ENCODE measurements at regions not wholly inside any gene's neighbourhood (a gene's known extent, or its start where the extent isn't known, plus 50 kb on each side); places are given as distances from the start of the nearest gene placed in this dataset.

- TF ChIP-seq CTCF (IDR thresholded peaks at IDR 0.05; ENCODE audit: poor library complexity) (no peak), EZH2 (IDR thresholded peaks at IDR 0.05; ENCODE audit: borderline replicate concordance) (no peak), EZH2phosphoT487 (IDR thresholded peaks at IDR 0.05; ENCODE audit: low read depth, severe bottlenecking, unreplicated experiment) (no peak)
Measured at GRCh38 chr13:70357031-70357430, 248.8 kb upstream of the KLHL1 start.

Data from hepatocyte (in vitro differentiated cells).